ENCODE measurements at regions not wholly inside any gene's neighbourhood (a gene's known extent, or its start where the extent isn't known, plus 50 kb on each side); places are given as distances from the start of the nearest gene placed in this dataset.

- no peak for DNase-seq
Measured at GRCh38 chr16:85971902-85972638, 73.1 kb downstream of the IRF8 start.

GRCh38 chr16:85974428-85975375, 75.7 kb downstream of the IRF8 start:
- DNase-seq: no peak

DNA sequence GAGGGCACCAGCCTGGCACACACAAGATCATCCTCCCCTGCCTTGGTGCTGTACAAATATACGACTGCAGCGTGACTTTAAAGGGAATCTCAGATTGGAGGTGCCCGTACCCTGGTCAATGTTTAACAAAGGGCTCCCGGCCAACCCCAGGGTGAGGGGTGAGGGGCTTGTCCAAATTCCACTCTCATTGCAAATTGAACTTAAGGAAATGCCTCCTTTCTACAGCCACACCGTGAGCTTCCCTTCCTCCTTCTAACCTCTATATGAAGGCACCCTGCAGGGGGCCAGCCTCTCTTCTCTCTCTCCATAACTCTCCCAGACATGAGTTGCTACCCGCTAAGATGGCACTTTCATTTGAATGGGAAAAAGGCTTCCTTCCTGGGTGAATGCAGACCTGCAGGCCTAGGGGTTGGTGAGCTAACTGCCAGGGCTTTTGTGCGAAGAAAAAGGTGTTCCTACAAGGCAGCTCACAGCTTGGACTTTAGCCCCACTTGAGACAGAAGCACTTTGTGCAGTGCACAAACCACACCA, 76.6 kb downstream of the IRF8 start:
- DNase-seq: no peak

- no peak for DNase-seq
Measured at GRCh38 chr16:85978291-85978775, 79.4 kb downstream of the IRF8 start.

- DNase-seq: no peak
Measured at GRCh38 chr16:85978976-85979375, 80.0 kb downstream of the IRF8 start.

DNA sequence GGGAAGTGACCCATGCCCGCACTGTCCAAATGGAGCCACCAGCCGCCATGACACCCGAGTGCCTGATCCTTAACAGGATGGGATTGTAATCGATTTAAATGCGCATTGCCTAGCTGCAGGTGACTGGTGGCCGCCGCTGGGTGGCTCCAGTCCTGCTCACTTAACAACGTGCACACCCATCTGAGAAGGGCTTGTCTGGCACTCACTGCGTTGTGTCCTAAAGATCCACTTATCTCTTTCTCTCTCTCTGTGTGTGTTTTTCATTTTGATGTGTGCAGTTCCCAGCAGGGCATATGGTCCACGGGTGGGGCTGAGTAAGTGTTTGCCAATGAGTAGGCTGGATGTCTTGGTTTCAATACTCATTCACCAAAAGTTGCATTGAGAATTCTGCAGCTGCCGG, 80.6 kb downstream of the IRF8 start:
- no peak for DNase-seq

DNA sequence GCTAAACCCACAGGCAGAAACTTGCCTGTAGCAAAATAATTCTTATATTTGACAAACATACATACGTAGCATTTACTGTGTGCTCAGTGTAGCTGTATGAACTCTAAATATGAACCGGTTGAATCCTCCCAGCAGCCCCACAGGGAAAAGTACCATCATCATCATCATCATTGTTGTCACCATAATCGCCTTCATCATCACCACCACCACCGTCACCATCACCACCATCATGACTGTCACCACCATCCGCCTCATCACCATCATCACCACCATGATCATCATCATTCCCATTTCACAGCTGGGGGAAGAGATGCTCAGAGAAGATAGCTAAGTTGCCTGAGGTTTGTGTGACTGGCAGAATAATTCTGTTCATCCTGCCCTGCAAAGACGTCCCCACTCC, 81.7 kb downstream of the IRF8 start:
- no peak for DNase-seq

- no peak for DNase-seq
Measured at GRCh38 chr16:85981826-85982562, 83.0 kb downstream of the IRF8 start.

GRCh38 chr16:85982563-85982939, 83.6 kb downstream of the IRF8 start:
- no peak for DNase-seq

DNA sequence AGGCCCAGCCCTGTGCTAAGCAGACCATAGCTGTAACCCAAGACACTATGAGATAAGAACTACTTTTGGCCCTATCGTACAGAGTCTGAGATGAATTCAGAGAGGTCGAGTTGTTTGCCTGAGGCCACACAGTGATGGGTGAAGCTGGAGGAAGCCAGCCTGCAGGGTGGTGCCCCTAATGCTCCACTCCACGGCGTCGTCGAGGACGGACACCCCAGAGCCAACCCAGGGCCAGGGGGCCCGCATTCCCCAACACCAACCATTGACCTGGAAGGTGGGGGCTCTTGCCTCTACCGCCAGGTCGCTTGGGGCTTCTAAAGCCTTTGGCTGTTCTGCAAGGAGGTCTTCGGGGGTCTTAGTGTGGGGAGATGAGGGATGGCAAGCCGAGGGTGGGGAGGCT, 84.1 kb downstream of the IRF8 start:
- DNase-seq: no peak

- DNase-seq: no peak
Measured at GRCh38 chr16:85983606-85984230, 84.8 kb downstream of the IRF8 start.

GRCh38 chr16:85984231-85984880, 85.4 kb downstream of the IRF8 start:
- no peak for DNase-seq

DNA sequence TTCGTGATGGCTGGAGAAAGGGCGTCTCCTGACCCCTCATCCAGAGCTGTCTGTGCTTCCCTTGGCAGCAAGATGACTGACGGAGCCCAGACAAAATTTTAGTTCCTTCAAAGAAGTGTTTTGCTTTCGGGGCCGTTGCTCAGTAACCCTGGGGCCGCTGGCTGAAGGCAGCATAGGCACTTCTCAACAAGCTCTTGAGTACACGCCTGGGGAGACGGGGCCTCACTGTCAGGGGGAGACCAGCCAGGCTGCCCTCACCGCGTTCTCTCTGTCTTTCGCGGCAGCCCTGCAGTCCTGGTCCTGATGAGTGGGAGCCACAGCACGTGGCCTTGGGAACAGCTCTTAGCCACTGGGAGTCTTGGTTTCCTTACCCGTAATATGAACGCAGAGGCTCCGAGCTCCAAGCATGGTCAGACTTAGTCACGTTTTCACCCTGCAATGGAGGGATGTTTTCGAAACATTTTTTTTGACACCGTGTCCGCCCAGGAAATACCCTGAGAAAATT, 86.0 kb downstream of the IRF8 start:
- no peak for DNase-seq

- DNase-seq: no peak
Measured at GRCh38 chr16:85986931-85987749, 88.2 kb downstream of the IRF8 start.

GRCh38 chr16:85987750-85988078, 88.8 kb downstream of the IRF8 start:
- DNase-seq: no peak

- DNase-seq: no peak
Measured at GRCh38 chr16:85988306-85988705, 89.3 kb downstream of the IRF8 start.

DNA sequence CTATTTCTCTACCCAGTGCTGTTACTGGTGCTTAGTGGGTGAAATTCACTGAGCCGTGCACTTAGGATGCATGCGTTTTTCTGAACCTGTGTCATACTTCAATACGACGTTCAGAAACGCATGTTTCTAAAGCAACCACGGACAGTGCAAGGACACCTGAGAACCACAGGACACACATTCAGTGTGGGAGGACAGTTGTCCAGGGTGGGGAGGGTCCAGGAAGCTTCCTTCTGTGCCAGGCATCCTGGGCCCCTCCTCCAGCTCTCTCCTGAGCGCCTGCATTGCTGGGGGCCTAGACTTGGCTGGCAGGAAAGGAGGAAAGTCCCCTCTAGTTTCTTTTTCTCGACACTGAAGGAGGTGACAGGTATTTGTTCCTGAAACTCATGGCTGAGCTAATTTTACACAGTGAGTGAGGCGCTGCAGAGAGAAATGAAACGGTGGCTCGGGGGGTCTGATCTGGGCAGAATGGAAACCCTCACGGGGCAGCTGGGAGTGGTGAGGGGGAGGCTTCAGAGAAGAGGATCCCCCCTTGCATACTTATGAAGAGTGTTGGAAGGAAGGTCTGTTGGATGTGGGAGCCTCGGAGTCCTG, 89.9 kb downstream of the IRF8 start:
- DNase-seq: no peak

- DNase-seq: no peak
Measured at GRCh38 chr16:85989376-85989775, 90.4 kb downstream of the IRF8 start.

- no peak for DNase-seq
Measured at GRCh38 chr16:85989863-85990643, 91.1 kb downstream of the IRF8 start.

DNA sequence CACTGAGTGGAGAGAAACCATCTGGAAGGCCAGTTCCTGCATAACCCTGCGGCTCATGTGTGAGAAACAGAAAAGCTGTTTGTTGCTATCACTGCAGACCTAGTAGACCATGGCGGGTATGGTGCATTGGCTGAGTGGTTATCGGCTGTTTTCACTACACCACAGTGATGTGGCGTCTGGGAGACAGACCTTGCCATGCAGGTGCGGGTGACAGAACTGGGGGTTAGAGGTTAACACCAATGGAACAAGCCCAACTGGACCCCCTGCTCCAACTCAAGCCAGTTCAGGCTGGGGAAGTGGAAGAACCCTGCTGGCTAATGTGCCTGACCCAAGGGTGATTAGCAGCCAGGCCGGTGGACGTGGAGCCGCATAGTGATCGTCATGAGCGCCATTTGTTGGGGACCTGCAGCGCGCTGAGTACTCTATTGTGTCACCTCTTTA, 91.9 kb downstream of the IRF8 start:
- no peak for DNase-seq
